Urinary bladder (tissue), 3 donors: ENCODE measurements at regions not wholly inside any gene's neighbourhood (a gene's known extent, or its start where the extent isn't known, plus 50 kb on each side); places are given as distances from the start of the nearest gene placed in this dataset.
A peak's percentile ranks its signal among the peaks of the same experiment; 100 is the strongest.

Experiments used
- DNase-seq: peaks from one replicate; pipeline ENCODE4 v3.0.0-alpha.2; 2015; ENCODE audit errors: extremely low spot score
- H3K27ac ChIP-seq: one replicate; pipeline ENCODE4 v1.5.1; 2013; ENCODE audit warnings: low read depth, mild to moderate bottlenecking, moderate library complexity
- H3K36me3 ChIP-seq: one replicate; pipeline ENCODE4 v1.6.1; 2013; ENCODE audit warnings: mild to moderate bottlenecking, moderate library complexity; ENCODE audit not compliant: insufficient read depth
- H3K4me1 ChIP-seq: one replicate; pipeline ENCODE4 v1.6.1; 2013; ENCODE audit warnings: mild to moderate bottlenecking, moderate library complexity; ENCODE audit not compliant: insufficient read depth
- H3K4me3 ChIP-seq: one replicate; pipeline ENCODE4 v1.5.1; 2013; ENCODE audit warnings: low read depth, low read length
- WGBS: extraction: QIAGEN DNeasy Blood & Tissue Kit; methylation state at CpG from one replicate; pipeline ENCODE4 v1.1.7; 2013; 5-methylcytosine and 5-hydroxymethylcytosine counted together
- donor health status: healthy with polysubstance abuse.
- donor health status: healthy.

DNA sequence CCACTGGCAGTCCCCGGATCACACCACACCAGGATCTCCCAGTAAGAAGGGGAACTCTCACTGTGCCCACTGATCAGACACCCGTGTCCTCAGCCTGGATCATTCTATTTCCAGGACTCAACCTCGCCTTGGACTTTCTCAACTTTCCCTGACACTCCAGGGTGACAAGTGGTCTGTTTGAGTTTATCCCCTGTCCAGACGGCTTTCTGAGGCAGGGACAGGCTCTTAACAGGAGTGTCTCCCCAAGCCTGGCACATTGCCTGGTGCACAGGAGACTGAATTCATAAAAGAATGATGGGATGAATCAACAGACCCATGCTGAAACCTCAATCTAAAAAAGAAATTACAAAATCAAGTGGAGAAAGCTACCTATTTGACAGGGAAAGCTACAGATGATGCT, 606.6 kb downstream of the EFNB2 start:
- Histone ChIP-seq H3K4me3 (no peak overlapping the region), H3K4me1 (no peaks in the 10 kb centered on the region), H3K36me3 (no peaks in the 10 kb centered on the region), H3K27ac (no peak overlapping the region)
- DNase-seq: no peak
- WGBS: 96% methylated on average over 4 of the region's 4 CpGs

DNA sequence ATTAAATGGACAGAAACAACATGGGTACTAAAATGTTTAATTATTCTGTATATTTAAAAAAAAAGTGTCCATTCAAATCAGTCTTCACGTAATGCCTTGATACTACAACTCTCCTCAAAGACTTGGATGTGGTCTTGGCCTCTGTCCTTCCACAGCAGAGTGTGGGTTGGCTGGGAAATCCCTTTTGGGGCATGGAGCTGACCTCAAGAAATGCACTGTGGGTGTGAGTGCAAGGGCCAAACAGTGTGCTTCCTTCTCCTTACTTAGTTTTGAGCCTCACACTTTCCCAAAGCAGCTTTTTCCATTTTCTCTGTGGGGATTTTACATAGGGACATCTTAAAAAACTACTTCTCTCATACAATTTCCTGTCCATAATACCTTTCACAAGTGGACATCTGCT, 607.4 kb downstream of the EFNB2 start:
- Histone ChIP-seq H3K4me3 (no peak overlapping the region), H3K4me1 (no peaks in the 10 kb centered on the region), H3K27ac (no peak overlapping the region), H3K36me3 (no peaks in the 10 kb centered on the region)
- 92% methylated on average over 1 of the region's 1 CpG for WGBS
- no peak for DNase-seq

DNA sequence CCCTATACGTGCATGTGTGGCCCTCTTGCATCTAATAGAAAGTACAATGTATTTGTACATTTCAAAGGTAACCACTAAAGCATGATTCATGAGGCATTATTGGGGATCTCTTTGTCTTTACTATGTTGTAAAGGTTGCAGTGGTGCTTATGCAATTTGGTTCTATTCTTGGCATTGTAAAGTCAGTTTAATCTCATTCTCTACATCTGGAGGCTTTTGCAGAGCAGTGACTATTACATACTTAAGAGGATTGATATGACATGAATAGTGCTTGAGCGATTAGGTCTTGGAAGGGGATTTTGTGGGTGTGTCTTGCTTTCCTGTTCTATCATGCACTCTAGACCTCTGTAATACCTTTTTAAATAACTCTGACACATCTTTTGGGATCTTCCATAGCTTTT, 610.0 kb downstream of the EFNB2 start:
- Histone ChIP-seq H3K4me1 (no peaks in the 10 kb centered on the region), H3K36me3 (no peaks in the 10 kb centered on the region), H3K4me3 (no peak overlapping the region), H3K27ac (no peak overlapping the region)
- DNase-seq: no peak
- 41% methylated on average over 2 of the region's 2 CpGs for WGBS

DNA sequence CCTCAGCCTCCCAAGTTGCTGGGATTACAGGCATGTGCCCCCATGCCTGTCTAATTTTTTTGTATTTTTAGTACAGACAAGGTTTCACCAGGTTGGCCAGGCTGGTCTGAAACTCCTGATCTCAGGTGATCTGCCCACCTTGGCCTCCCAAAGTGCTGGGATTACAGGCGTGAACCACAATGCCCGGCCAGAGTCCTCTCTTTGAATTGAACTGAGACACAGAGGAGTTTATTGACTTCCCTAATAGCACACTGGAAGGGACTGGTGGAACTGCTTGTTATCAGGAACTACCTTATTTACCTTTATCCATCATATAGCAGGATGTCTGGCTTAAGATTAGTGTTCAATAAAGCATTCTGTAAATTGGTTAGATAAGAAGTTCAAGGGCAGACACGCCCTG, 613.8 kb downstream of the EFNB2 start:
- no peaks in the 10 kb centered on the region for H3K36me3 ChIP-seq
- 72% methylated on average over 3 of the region's 3 CpGs for WGBS
- H3K27ac ChIP-seq: no peak overlapping the region
- DNase-seq: no peak
- H3K4me1 ChIP-seq: no peaks in the 10 kb centered on the region
- no peak overlapping the region for H3K4me3 ChIP-seq

DNA sequence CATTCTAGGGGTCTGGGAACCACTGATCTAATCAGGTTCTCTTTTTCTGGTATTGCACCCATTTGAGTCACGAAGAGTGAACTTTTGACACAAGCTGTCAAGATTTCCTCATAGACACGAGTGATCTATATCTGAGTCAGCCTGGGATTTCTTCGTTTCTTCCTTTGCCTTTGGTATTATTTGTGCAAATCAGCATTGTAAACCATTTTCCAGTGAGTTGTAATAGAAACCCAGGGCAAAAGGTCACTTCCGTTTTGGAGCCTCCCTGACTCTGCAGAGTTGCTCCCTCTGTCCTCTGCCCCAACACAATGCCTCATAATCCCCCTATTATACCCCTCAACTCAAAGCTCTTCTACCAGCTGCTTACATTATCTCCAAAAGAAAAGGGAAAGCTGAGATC, 615.1 kb downstream of the EFNB2 start:
- Histone ChIP-seq H3K36me3 (no peaks in the 10 kb centered on the region), H3K27ac (no peak overlapping the region), H3K4me1 (no peaks in the 10 kb centered on the region), H3K4me3 (no peak overlapping the region)
- DNase-seq: no peak
- WGBS: 74% methylated on average over 4 of the region's 4 CpGs

DNA sequence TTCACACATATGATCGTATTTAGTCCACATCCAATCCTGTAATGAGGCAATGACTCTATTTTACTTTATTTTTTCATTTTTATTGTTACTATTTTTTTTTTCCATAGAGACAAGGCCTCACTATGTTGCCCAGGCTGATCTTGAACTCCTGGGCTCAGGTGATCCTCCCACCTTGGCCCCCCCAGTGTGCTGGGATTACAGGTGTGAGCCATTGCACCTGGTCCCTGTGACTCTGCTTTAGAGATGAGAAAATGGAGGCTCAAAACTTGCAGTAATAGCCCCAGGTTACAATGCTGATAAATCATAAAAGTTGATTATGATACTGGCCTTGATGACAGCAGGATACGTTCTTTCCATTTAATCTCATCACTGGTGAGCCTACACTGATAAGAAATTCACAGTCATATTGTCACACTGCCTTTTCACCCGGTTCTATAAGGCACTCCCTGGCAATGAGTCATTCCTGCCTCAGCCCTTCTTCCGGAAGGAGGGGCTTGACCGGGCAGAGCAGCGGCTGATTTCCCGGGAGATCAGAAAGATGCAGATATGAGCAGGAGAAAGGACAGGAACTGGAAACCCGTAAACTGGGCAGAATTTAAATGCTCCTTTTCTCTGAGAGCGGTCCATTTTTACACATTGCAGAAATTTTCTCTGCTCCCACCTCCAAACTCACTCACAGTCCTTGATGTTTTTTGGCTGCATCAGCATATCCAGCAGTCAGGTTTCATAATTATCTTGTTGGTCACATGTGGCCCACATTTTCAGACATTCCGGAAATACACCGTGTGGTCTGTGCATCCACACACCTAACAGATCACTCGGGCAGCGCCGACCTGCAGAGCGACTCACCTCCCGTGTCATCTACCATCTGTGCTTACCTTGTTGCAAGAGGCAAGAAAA, 616.4 kb downstream of the EFNB2 start:
- peak; percentile 60 for DNase-seq
- Histone ChIP-seq H3K36me3 (no peaks in the 10 kb centered on the region), H3K4me1 (no peaks in the 10 kb centered on the region), H3K27ac (no peak overlapping the region), H3K4me3 (no peak overlapping the region)
- 60% methylated on average over 16 of the region's 16 CpGs for WGBS

DNA sequence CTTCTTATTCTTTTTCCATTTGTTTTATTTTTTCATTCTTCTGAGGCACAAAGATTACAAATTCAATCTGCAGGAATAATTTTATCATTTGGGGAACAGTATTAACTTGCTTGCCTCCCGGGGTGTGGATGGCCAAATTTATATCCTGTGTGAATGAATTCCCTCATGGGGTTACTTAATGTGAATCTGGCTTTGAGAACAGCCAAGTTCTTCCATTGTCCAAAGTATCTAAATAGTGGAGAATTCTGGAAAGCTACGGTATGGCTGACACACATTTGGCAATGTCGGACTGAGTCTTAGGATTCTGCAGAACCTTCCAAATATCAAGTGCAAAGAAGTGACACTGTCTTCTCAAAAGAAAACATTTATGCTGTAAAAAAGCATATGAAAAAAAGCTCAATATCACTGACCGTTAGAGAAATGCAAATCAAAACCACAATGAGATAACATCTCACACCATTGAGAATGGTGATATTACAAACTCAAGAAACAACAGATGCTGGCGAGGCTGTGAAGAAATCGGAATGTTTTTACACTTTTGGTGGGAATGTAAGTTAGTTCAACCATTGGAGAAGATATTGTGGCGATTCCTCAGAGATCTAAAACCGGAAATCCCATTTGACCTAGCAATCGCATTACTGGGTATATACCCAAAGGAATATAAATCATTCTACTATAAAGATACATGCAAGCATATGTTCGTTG, 620.2 kb downstream of the EFNB2 start:
- Histone ChIP-seq H3K36me3 (no peaks in the 10 kb centered on the region), H3K4me3 (no peak overlapping the region), H3K4me1 (no peaks in the 10 kb centered on the region), H3K27ac (no peak overlapping the region)
- 65% methylated on average over 10 of the region's 10 CpGs for WGBS
- DNase-seq: no peak

DNA sequence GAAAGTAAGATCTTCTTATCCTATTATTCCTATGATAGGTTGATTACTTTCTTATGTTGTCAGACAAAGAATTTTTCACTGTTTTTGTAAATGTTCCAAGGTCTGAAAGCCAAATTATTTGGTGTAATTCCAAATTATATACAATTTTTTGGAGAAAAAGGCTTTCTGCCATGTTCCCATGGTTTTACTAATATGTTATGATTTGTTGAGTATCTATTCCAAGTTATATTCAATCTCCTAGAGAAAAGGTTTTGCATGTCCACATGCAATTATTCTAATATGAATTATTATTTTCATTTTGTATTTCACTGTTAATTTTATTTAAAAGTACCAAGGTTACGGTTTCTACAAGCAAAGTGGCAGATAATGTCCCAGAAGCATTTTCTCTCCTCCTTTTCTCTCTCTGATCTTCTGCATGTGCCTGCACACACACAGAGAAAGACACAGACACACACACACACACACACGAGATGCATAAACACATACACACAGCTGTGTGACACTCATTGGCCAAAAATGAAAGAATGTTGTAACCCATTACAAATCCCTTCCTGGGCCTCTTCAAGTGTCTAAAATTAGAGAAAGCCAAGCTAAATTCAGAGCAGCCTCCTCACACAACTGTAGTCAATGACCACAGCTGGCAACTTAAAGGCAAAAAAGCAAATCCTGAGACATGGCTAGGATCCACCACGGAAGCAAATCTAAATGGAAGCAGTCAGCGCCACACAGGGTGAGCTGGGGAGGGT, 621.0 kb downstream of the EFNB2 start:
- Histone ChIP-seq H3K4me1 (no peaks in the 10 kb centered on the region), H3K36me3 (no peaks in the 10 kb centered on the region), H3K4me3 (no peak overlapping the region), H3K27ac (no peak overlapping the region)
- DNase-seq: no peak
- 39% methylated on average over 4 of the region's 4 CpGs for WGBS

DNA sequence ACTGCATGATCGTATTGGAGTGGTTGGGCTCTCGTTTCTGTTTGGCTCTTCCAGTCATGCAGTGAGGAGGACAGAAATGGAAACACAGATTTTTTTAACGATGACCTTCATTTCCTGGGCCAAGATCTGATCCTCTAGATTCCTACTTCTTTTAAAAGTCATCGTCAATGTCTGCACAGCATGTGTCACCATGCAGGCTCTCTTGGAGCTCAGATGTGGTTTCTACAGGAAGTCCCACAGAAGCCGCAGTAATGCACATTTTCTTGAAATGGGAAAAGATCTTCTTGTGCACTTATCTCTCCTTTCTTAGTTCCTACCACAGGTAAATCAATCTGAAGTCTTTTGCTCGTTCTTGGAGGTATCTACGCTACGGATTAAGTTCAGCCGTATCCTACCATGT, 626.9 kb downstream of the EFNB2 start:
- 75% methylated on average over 9 of the region's 9 CpGs for WGBS
- Histone ChIP-seq H3K4me1 (no peaks in the 10 kb centered on the region), H3K36me3 (no peaks in the 10 kb centered on the region), H3K4me3 (no peak overlapping the region), H3K27ac (no peak overlapping the region)
- DNase-seq: no peak

DNA sequence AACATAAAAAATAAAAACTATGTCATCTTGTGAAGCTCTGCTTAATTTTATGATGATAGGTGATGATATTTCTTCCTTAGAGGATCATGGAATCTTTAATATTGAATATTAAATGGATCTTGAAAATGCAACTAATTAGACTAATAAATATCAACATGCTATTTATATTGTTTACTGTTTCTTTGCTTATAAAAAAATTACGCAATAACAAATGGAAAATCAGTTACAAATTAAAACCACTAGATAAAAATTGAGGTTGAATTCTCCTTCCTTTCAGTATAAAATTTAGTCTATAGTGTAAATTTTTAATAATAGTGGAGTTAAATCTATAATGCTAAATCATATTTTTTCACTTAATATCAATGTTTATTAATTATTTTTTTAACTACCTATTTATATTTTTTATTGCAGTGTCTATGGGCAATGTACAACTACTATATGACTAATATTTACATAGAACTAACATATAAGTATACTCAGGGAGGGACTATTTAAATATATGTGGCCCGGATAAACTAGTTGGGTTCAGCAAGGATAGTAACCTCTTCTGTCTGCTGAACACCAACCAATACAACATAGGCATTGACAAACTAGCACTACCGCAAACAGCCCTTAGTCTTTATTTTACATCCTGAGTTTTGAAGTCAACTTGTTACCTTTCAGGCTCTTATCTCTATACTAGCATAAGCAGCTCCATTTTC, 628.0 kb downstream of the EFNB2 start:
- no peaks in the 10 kb centered on the region for H3K4me1 ChIP-seq
- no peak overlapping the region for H3K4me3 ChIP-seq
- no peak overlapping the region for H3K27ac ChIP-seq
- DNase-seq: no peak
- WGBS: 93% methylated on average over 3 of the region's 3 CpGs
- no peaks in the 10 kb centered on the region for H3K36me3 ChIP-seq

DNA sequence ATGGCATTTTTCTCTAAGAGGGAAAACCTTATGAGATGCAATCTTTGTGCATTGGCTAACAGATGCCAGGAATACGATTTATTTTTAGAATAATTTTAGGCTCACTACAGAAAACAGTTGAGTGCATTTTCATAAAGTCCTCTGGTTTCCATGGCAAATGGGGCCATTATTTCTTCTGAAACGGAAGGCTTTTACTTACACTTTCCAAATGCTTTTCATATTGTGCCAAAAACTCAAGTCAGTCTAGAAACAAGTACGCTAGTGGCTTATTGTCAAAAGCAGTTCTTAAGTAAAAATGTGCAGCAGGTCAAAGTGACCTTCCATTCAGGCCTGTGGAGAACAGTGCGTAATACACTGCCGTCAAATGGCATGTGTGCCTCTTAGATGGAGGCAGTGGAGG, 628.7 kb downstream of the EFNB2 start:
- DNase-seq: no peak
- 80% methylated on average over 5 of the region's 5 CpGs for WGBS
- Histone ChIP-seq H3K4me3 (no peak overlapping the region), H3K4me1 (no peaks in the 10 kb centered on the region), H3K27ac (no peak overlapping the region), H3K36me3 (no peaks in the 10 kb centered on the region)

DNA sequence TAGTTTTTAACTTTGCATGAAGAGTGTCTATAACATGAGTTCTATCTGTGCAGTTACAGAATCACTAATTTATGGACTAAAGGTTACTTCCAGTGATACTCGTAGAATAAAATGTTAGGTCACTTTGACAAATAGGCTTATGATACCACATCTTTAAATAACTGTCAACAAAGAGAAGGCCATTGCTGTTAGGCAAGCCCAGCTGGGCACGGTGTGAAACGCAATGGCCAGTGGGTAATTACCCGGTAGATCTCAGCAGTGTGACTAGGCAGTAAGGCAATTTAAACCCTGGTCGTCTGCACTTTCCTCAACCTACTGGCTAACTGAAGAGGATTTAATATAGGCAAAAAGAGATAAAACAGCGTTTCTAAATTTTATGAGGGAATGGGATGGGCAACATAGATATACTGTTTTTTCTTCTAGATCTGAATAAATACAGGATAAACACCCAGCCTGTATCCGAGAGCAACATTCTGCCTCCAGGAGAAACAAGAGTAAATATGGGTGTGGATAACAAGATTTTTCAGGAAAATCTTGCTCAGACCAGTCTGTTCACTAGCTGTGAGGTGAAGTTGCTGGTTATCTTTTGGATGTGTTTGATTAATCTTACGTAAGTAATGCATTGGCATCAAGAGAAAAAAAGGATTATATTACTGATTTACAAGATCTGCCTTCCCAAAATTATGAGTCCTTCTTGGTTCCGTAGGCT, 631.3 kb downstream of the EFNB2 start:
- no peak for DNase-seq
- 66% methylated on average over 9 of the region's 9 CpGs for WGBS
- no peak overlapping the region for H3K27ac ChIP-seq
- H3K4me3 ChIP-seq: no peak overlapping the region
- no peaks in the 10 kb centered on the region for H3K4me1 ChIP-seq
- H3K36me3 ChIP-seq: no peaks in the 10 kb centered on the region

DNA sequence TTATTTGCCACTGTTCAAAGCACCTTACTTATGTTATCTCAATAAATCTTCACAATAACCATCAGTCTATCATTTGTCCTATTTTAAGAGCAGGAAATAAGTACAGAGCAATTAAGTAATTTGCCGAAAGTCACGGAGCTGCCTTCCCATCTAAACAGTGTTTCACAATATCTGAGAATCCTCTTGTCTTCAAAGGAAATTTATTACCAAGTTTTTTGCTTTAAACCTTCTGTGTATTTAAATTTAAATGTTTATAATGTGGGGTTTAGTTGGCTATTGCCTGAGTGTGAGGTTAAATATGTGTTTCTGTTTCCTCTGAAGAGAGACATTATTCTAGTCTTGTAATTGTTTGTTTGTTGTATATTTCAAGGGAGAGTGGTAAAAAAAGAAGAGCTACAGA, 633.1 kb downstream of the EFNB2 start:
- WGBS: 74% methylated on average over 2 of the region's 2 CpGs
- Histone ChIP-seq H3K4me1 (no peaks in the 10 kb centered on the region), H3K4me3 (no peak overlapping the region), H3K27ac (no peak overlapping the region), H3K36me3 (no peaks in the 10 kb centered on the region)
- no peak for DNase-seq
